Inflammatory macrophage treated with lipopolysaccharide for 1 hour (primary cell): ENCODE measurements at regions not wholly inside any gene's neighbourhood (a gene's known extent, or its start where the extent isn't known, plus 50 kb on each side); places are given as distances from the start of the nearest gene placed in this dataset.

Source experiments
- DNase-seq, 2 donors: peaks; one replicate each; pipeline ENCODE4 v3.0.0-alpha.2; 2020 to 2022

- DNase-seq, result no peak
Observed at GRCh38 chr2:139819273-139819796, 1039.1 kb upstream of the NXPH2 start.

GRCh38 chr2:139814458-139814857 lies 1034.3 kb upstream of the NXPH2 start:
- DNase-seq, result no peak

DNA sequence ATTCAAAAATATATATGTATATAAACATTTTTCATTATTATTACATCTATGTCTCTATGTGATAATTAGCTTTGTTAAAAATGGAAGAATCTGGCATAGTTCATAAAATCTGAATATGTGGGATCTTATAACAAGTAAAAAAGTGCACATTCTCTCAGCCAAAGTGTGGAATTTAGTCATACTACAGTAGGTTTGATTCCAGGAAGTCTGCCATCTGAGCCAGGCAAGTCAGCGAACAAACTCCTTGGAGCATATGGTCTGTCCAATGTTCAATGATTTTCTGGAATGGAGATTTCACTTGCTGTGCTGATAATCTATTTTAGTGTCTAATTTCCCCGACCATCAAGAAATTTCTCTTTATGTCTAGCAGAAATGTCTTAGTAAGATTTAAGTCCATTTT lies 1033.2 kb upstream of the NXPH2 start:
- no peak for DNase-seq

GRCh38 chr2:139805441-139805840 lies 1025.3 kb upstream of the NXPH2 start:
- no peak for DNase-seq

DNA sequence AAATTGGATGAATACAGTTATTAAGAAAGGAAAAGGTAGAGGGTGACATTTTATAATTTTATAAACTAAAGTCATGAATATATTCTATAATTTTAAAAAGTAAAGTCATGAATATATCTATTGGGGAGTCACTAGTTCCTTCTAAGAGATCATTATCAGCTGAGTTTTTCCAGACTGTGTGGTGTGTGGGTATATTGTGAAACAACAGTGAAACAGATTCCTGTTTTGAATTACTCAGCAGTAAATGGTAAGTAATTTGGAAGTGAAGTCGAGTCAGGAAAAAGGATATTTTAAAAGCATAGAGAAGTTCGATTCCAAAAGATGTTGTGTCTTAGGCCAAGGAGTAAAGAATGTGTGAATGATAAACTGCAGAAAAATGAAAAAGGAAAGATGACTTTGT lies 1018.2 kb upstream of the NXPH2 start:
- DNase-seq, result no peak

DNA sequence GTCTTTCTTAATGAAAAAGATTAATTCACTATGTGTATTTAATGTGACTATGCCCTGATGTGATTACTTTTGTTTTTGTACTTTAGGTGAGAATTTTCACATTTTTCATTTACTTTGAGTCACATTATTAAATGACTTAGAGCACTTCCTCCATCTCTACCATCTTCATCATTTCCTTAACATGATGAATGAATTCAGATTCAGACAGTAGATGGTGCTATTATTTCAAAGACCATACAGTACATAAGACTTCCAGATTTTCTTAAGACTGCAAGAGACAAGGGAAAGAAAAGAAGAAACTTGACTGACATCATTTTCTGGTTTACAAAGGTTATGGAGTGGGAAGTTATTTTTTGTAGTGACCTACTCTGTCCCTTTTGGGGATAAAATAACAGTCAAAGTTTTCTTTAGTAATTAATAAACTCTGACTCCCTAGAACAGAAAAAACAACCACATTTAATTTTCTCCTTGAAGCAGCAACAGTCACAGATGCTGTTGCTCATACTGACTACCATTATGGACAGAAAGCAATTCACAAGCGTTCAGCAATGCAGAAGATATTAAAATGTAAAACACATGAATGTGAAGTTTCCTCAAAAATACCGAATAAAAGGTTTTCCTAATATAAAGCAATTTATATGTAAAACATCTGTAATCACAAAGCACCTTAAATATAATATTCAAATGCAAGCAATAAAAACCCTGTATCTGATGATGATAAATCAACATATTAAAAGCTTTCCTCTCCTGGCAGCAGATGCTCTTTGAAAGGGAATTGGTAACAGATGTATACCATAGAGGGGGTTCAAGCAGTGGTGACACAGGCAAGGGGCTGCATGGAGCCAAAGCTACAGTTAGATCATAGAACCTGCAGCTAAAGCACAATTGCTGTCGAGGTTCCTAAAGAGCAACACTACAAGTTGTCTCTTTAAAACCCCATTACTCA lies 1010.9 kb upstream of the NXPH2 start:
- peak; percentile 15 to 21 for DNase-seq

GRCh38 chr2:139790136-139790535 lies 1009.9 kb upstream of the NXPH2 start:
- no peak for DNase-seq

- no peak for DNase-seq
Observed at GRCh38 chr2:139778732-139779131, 998.5 kb upstream of the NXPH2 start.

- DNase-seq, result no peak
Observed at GRCh38 chr2:139773720-139774277, 993.6 kb upstream of the NXPH2 start.

GRCh38 chr2:139769633-139770032 lies 989.4 kb upstream of the NXPH2 start:
- DNase-seq, result no peak

- DNase-seq, result no peak
Observed at GRCh38 chr2:139763705-139764104, 983.5 kb upstream of the NXPH2 start.

DNA sequence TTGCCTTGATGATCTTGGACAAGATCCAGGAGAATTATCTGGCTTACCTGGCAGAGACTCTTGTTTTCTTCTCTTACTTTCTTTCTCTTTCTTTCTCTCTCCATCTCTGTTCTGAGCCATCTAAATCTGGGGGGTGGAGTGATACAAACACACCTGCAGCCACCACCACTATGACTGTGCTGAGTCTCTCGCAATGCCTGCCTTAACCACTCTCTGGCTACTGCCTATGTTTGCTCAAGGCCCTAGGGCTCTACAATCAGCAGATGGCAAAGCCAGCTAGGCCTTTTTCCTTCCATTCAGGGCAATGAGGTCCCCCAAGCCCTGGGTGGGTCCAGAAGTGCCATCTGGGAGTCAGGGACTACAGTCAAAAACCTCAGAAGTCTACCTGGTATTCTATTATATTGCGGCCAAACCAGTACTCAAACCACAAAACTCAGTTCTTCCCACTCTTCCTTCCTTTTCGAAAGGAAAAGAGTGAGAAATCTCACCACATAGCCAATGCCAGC lies 978.9 kb upstream of the NXPH2 start:
- no peak for DNase-seq

DNA sequence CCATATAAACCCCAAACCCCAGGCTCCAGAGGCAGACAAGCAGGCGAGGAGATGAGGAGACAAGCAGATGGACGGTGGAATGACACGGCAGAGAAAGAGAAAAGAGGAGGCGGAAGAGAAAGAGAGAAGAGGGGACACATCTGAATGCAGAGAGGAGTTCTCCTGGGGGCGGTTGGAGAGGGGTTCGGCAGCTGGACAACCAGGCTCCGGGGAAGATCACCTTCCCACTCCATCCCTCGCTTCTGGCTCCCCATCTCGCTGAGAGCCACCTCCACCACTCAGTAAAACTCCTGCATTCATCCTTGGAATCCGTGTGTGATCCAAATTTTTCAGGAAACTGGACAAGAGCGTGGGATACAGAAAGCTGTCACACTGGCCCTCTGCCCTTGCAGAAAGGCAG lies 966.7 kb upstream of the NXPH2 start:
- DNase-seq, result no peak

GRCh38 chr2:139744273-139744672 lies 964.1 kb upstream of the NXPH2 start:
- no peak for DNase-seq

GRCh38 chr2:139742216-139743172 lies 962.3 kb upstream of the NXPH2 start:
- no peak for DNase-seq

GRCh38 chr2:139737659-139738058 lies 957.5 kb upstream of the NXPH2 start:
- no peak for DNase-seq

DNA sequence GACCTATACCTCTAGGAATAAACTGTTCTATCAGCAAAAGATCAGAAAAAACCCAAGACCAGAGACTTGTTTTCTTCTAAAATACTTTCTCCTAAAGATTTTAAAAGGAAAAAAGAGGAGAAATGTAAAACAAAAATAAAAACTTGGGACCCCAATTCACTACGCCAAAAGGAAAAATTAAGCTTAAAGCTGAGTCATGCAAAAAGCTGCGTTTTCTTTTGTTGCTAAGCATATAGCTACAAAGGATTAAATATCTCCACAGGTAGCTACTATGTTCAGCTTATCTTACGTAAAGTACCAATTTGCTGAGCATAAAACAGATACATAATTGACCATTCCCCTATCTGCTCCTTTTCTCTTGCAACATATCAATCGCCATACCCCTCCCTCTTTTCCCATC lies 950.0 kb upstream of the NXPH2 start:
- no peak for DNase-seq

- DNase-seq, result no peak
Observed at GRCh38 chr2:139721411-139721995, 941.3 kb upstream of the NXPH2 start.

- no peak for DNase-seq
Observed at GRCh38 chr2:139720056-139720455, 939.9 kb upstream of the NXPH2 start.

DNA sequence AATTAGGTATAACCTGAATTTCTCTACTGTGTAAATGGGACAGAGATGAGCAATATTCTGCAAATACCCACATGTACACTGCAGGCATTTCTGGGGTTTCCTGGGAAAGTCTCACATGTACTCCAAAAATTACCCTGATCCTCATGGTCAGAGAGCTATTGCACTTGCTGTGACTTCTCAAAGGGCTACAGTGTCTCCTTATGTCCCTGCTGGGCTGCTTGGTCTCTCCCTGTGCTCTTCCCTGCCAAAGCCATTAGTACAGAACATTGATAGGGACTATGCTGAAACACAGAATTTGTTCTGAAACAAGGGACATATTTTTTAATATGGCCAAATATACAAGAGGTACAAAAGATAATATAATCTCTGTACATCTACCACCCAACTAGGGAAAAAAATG lies 924.4 kb upstream of the NXPH2 start:
- DNase-seq, result no peak

DNA sequence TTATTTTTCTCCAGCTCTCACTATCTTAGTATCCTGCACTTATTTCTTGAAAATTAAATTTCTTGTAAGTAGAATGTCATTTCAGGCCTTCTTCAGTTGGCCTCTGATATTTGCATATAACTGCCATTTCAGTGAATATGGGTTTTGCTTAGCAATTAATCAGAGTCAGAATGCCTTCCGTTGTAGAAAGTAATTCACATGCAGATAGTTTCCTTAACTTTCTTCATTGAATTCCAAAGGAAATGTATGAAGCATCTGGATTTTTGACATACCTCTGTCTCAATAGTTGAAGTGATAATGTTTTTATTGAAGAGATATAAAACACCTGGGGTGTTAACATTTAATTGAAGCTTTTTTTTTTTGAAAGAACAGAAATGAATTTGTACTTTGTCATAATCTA lies 914.1 kb upstream of the NXPH2 start:
- no peak for DNase-seq

GRCh38 chr2:139686205-139686604 lies 906.0 kb upstream of the NXPH2 start:
- DNase-seq, result no peak
